ENCODE measurements at regions not wholly inside any gene's neighbourhood (a gene's known extent, or its start where the extent isn't known, plus 50 kb on each side); places are given as distances from the start of the nearest gene placed in this dataset.

- FAIRE-seq: no peak
- DNase-seq: no peak
Measured at GRCh38 chr11:130693543-130693942, 222.7 kb downstream of the SNX19 start.

GRCh38 chr11:130694488-130695045 lies 221.7 kb downstream of the SNX19 start:
- no peaks in the 10 kb centered on the region for H3K36me3 ChIP-seq
- DNase-seq: no peak
- WGBS, 2 donors: 69 to 82% methylated on average over 5 of the region's 5 CpGs
- ATAC-seq: no peak
- H3K4me3 ChIP-seq: no peak overlapping the region
- H3K9me3 ChIP-seq: no peaks in the 10 kb centered on the region
- H3K4me1 ChIP-seq: no peaks in the 10 kb centered on the region
- H3K27me3 ChIP-seq: no peaks in the 10 kb centered on the region
- TF ChIP-seq CTCF (IDR thresholded peaks at IDR 0.05): no peak
- intact Hi-C loops (cut with DNase I): no loop called here
- H3K27ac ChIP-seq: no peak overlapping the region
- no peak for FAIRE-seq

More at GRCh38 chr11:130693543-130693942, 222.7 kb downstream of the SNX19 start:
- ATAC-seq: no peak
- no peak for TF ChIP-seq CTCF (IDR thresholded peaks at IDR 0.05)
- Histone ChIP-seq H3K27me3 (no peaks in the 10 kb centered on the region), H3K36me3 (no peaks in the 10 kb centered on the region), H3K27ac (no peak overlapping the region), H3K4me1 (no peaks in the 10 kb centered on the region), H3K9me3 (no peaks in the 10 kb centered on the region), H3K4me3 (no peak overlapping the region)
- 84 to 87% methylated on average over 5 of the region's 5 CpGs for WGBS, 2 donors
- intact Hi-C loops (cut with DNase I): no loop called here

- no peak overlapping the region for H3K4me3 ChIP-seq
- no peaks in the 10 kb centered on the region for H3K36me3 ChIP-seq
- no peaks in the 10 kb centered on the region for H3K9me3 ChIP-seq
- TF ChIP-seq CTCF (IDR thresholded peaks at IDR 0.05): no peak
- no peaks in the 10 kb centered on the region for H3K4me1 ChIP-seq
- intact Hi-C loops (cut with DNase I): no loop called here
- DNase-seq (no peak), FAIRE-seq (no peak), ATAC-seq (no peak)
- no peaks in the 10 kb centered on the region for H3K27me3 ChIP-seq
- H3K27ac ChIP-seq: no peak overlapping the region
- 57 to 60% methylated on average over 10 of the region's 10 CpGs for WGBS, 2 donors
Measured at GRCh38 chr11:130698174-130698573, 218.1 kb downstream of the SNX19 start.

GRCh38 chr11:130699561-130699960 lies 216.7 kb downstream of the SNX19 start:
- no peak overlapping the region for H3K27ac ChIP-seq
- WGBS, 2 donors: 77 to 83% methylated on average over 7 of the region's 7 CpGs
- no peaks in the 10 kb centered on the region for H3K27me3 ChIP-seq
- H3K4me1 ChIP-seq: no peaks in the 10 kb centered on the region
- TF ChIP-seq CTCF (IDR thresholded peaks at IDR 0.05): no peak
- FAIRE-seq (no peak), DNase-seq (no peak), ATAC-seq (no peak)
- intact Hi-C loops (cut with DNase I): no loop called here
- no peak overlapping the region for H3K4me3 ChIP-seq
- no peaks in the 10 kb centered on the region for H3K36me3 ChIP-seq
- H3K9me3 ChIP-seq: no peaks in the 10 kb centered on the region

- ATAC-seq (no peak), FAIRE-seq (no peak), DNase-seq (no peak)
- no peaks in the 10 kb centered on the region for H3K27me3 ChIP-seq
- H3K9me3 ChIP-seq: no peaks in the 10 kb centered on the region
- no peaks in the 10 kb centered on the region for H3K36me3 ChIP-seq
- no peaks in the 10 kb centered on the region for H3K4me1 ChIP-seq
- TF ChIP-seq CTCF (IDR thresholded peaks at IDR 0.05): no peak
- H3K27ac ChIP-seq: no peak overlapping the region
- H3K4me3 ChIP-seq: no peak overlapping the region
- intact Hi-C loops (cut with DNase I): no loop called here
Measured at GRCh38 chr11:130700092-130700491, 216.2 kb downstream of the SNX19 start.
